ENCODE measurements at regions not wholly inside any gene's neighbourhood (a gene's known extent, or its start where the extent isn't known, plus 50 kb on each side); places are given as distances from the start of the nearest gene placed in this dataset.

GRCh38 chr3:105152987-105153386, 213.7 kb upstream of the ALCAM start:
- TF ChIP-seq ISL1 (CRISPR knock-in tag; IDR thresholded peaks at IDR 0.05) (no peak), ZFP30 (CRISPR knock-in tag; IDR thresholded peaks at IDR 0.05) (no peak), SNAI2 (CRISPR knock-in tag; IDR thresholded peaks at IDR 0.05) (no peak), CREB5 (CRISPR knock-in tag; IDR thresholded peaks at IDR 0.05; ENCODE audit: low read depth) (no peak), PATZ1 (CRISPR knock-in tag; IDR thresholded peaks at IDR 0.05; ENCODE audit: borderline replicate concordance) (no peak), ARNTL (CRISPR knock-in tag; IDR thresholded peaks at IDR 0.05; ENCODE audit: borderline replicate concordance, low read depth) (no peak), RARB (CRISPR knock-in tag; IDR thresholded peaks at IDR 0.05) (no peak), OSR1 (CRISPR knock-in tag; IDR thresholded peaks at IDR 0.05) (no peak), ZNF8 (CRISPR knock-in tag; IDR thresholded peaks at IDR 0.05) (no peak), CSDC2 (CRISPR knock-in tag; IDR thresholded peaks at IDR 0.05) (no peak), ZC3H10 (CRISPR knock-in tag; IDR thresholded peaks at IDR 0.05) (no peak), ZFP3 (CRISPR knock-in tag; IDR thresholded peaks at IDR 0.05) (no peak), CSRNP3 (CRISPR knock-in tag; IDR thresholded peaks at IDR 0.05) (no peak)
